Erythroblast (primary cell): ENCODE measurements at regions not wholly inside any gene's neighbourhood (a gene's known extent, or its start where the extent isn't known, plus 50 kb on each side); places are given as distances from the start of the nearest gene placed in this dataset.

Experiments
- GATA1 ChIP-seq: IDR thresholded peaks from 2 replicates; pipeline ENCODE4 v1.6.1; 2011; ENCODE audit warnings: low read depth, mild to moderate bottlenecking, control low read depth, low read length, moderate library complexity
- POLR2A ChIP-seq: IDR thresholded peaks from 2 replicates; pipeline ENCODE4 v1.6.1; 2011; ENCODE audit warnings: mild to moderate bottlenecking, low read length

GRCh38 chr3:25015599-25015998 is 412.5 kb upstream of the RARB start:
- TF ChIP-seq POLR2A (no peak), GATA1 (no peak)
